ENCODE measurements at regions not wholly inside any gene's neighbourhood (a gene's known extent, or its start where the extent isn't known, plus 50 kb on each side); places are given as distances from the start of the nearest gene placed in this dataset.

- H3K27ac Mint-ChIP-seq (ENCODE audit: unreplicated experiment): no peak overlapping the region
- H3K27me3 Mint-ChIP-seq (ENCODE audit: low read depth): peaks cover 14% of the 10 kb centered on the region
- peak; percentile 86 for DNase-seq (ENCODE audit: low spot score)
- no peaks in the 10 kb centered on the region for H3K9me3 Mint-ChIP-seq (ENCODE audit: low read depth)
- H3K4me1 Mint-ChIP-seq (ENCODE audit: low read depth): no peaks in the 10 kb centered on the region
- TF ChIP-seq, protein P1, sequence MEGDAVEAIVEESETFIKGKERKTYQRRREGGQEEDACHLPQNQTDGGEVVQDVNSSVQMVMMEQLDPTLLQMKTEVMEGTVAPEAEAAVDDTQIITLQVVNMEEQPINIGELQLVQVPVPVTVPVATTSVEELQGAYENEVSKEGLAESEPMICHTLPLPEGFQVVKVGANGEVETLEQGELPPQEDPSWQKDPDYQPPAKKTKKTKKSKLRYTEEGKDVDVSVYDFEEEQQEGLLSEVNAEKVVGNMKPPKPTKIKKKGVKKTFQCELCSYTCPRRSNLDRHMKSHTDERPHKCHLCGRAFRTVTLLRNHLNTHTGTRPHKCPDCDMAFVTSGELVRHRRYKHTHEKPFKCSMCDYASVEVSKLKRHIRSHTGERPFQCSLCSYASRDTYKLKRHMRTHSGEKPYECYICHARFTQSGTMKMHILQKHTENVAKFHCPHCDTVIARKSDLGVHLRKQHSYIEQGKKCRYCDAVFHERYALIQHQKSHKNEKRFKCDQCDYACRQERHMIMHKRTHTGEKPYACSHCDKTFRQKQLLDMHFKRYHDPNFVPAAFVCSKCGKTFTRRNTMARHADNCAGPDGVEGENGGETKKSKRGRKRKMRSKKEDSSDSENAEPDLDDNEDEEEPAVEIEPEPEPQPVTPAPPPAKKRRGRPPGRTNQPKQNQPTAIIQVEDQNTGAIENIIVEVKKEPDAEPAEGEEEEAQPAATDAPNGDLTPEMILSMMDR (IDR thresholded peaks at IDR 0.05): no peak
- H3K36me3 Mint-ChIP-seq (ENCODE audit: low read depth): no peaks in the 10 kb centered on the region
- H3K4me3 Mint-ChIP-seq (ENCODE audit: unreplicated experiment): no peak overlapping the region
Observed at GRCh38 chr7:50207251-50207564, 97.3 kb upstream of the IKZF1 start.

DNA sequence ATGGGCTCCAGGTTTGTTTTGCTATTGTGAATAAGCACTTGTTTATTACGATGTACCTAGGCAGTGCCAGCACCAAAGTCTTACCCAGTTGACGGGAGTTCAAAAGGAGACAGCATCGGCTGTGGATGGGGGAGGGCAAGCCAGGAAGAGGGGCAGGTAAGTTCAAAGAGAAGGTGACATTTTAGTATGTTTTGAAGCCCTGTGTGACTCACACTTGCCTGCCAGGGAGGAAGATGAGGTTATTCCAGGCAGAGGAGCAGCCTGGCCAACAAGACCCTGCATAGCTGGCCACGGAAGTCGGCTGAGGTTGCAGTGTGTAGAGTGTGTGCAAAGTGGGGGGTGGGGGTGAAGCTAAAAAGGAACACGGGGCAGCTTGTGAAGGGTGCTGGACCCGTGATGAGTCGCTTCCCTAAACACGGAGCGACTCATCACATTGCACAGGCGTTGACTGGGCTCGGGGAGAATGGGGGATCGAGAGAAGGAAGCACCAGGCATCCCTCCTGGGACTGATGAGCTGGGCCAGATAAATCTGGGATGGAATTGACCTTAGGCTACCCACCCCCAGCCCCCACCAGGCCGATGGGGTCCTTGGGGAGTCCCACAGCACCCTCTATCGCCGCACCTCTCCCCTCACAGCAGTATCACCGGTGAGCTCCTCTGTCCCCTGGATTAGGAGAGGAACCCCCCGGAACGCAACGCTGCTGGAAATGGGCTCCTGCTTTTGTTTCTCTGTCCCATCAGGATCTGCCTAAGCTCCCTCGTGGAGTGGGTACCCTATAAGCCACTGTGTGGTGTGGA, 97.9 kb upstream of the IKZF1 start:
- TF ChIP-seq, protein P1 (IDR thresholded peaks at IDR 0.05): no peak
- no peak for DNase-seq (ENCODE audit: low spot score)
- no peak overlapping the region for H3K27ac Mint-ChIP-seq (ENCODE audit: unreplicated experiment)
- H3K4me1 Mint-ChIP-seq (ENCODE audit: low read depth): no peaks in the 10 kb centered on the region
- H3K27me3 Mint-ChIP-seq (ENCODE audit: low read depth): peaks cover 12% of the 10 kb centered on the region
- H3K4me3 Mint-ChIP-seq (ENCODE audit: unreplicated experiment): no peak overlapping the region
- no peaks in the 10 kb centered on the region for H3K36me3 Mint-ChIP-seq (ENCODE audit: low read depth)
- H3K9me3 Mint-ChIP-seq (ENCODE audit: low read depth): no peaks in the 10 kb centered on the region

GRCh38 chr7:50205011-50205410, 99.5 kb upstream of the IKZF1 start:
- TF ChIP-seq, protein P1 (IDR thresholded peaks at IDR 0.05): no peak
- H3K9me3 Mint-ChIP-seq (ENCODE audit: low read depth): no peaks in the 10 kb centered on the region
- no peak overlapping the region for H3K4me3 Mint-ChIP-seq (ENCODE audit: unreplicated experiment)
- H3K4me1 Mint-ChIP-seq (ENCODE audit: low read depth): no peaks in the 10 kb centered on the region
- H3K36me3 Mint-ChIP-seq (ENCODE audit: low read depth): no peaks in the 10 kb centered on the region
- no peak for DNase-seq (ENCODE audit: low spot score)
- peaks cover 5% of the 10 kb centered on the region for H3K27me3 Mint-ChIP-seq (ENCODE audit: low read depth)
- no peak overlapping the region for H3K27ac Mint-ChIP-seq (ENCODE audit: unreplicated experiment)

- Mint-ChIP-seq H3K4me3 (ENCODE audit: unreplicated experiment) (no peak overlapping the region), H3K9me3 (ENCODE audit: low read depth) (no peaks in the 10 kb centered on the region), H3K4me1 (ENCODE audit: low read depth) (no peaks in the 10 kb centered on the region), H3K36me3 (ENCODE audit: low read depth) (no peaks in the 10 kb centered on the region), H3K27ac (ENCODE audit: unreplicated experiment) (no peak overlapping the region), H3K27me3 (ENCODE audit: low read depth) (peaks cover 5% of the 10 kb centered on the region)
- TF ChIP-seq, protein P1 (IDR thresholded peaks at IDR 0.05): no peak
- DNase-seq (ENCODE audit: low spot score): no peak
Observed at GRCh38 chr7:50204581-50204980, 99.9 kb upstream of the IKZF1 start.

GRCh38 chr7:50203521-50203920, 101.0 kb upstream of the IKZF1 start:
- H3K36me3 Mint-ChIP-seq (ENCODE audit: low read depth): no peaks in the 10 kb centered on the region

More at GRCh38 chr7:50203521-50203920, 101.0 kb upstream of the IKZF1 start:
- Mint-ChIP-seq H3K4me1 (ENCODE audit: low read depth) (no peaks in the 10 kb centered on the region), H3K27me3 (ENCODE audit: low read depth) (peaks cover 10% of the 10 kb centered on the region), H3K27ac (ENCODE audit: unreplicated experiment) (no peak overlapping the region), H3K4me3 (ENCODE audit: unreplicated experiment) (no peak overlapping the region), H3K9me3 (ENCODE audit: low read depth) (no peaks in the 10 kb centered on the region)
- DNase-seq (ENCODE audit: low spot score): no peak
- TF ChIP-seq, protein P1 (IDR thresholded peaks at IDR 0.05): no peak

Measured in chondrocyte (in vitro differentiated cells).